ENCODE measurements at regions not wholly inside any gene's neighbourhood (a gene's known extent, or its start where the extent isn't known, plus 50 kb on each side); places are given as distances from the start of the nearest gene placed in this dataset.
A peak's percentile ranks its signal among the peaks of the same experiment; 100 is the strongest.

GRCh38 chr6:24997905-24998304, 62.1 kb upstream of the RIPOR2 start:
- Histone ChIP-seq H3K36me3 (ENCODE audit: control insufficient read depth, insufficient read depth, low read length) (no peaks in the 10 kb centered on the region), H3K27me3 (ENCODE audit: control insufficient read depth, insufficient read depth, low read length) (no peaks in the 10 kb centered on the region), H3K27ac (ENCODE audit: low read depth, low read length) (no peak overlapping the region), H3K9me3 (ENCODE audit: control insufficient read depth, insufficient read depth, low read length) (peaks cover under 1% of the 10 kb centered on the region), H3K4me1 (ENCODE audit: control insufficient read depth, insufficient read depth, low read length) (no peaks in the 10 kb centered on the region), H3K4me3 (ENCODE audit: low read depth, low read length) (no peak overlapping the region)
- no CpG with 5 or more reads among the region's 3 CpGs for WGBS (ENCODE audit: insufficient coverage)
- DNase-seq (ENCODE audit: low read depth in 4 of 6, low spot score in 6 of 6) = peak in 1 of 6 donors; percentile 41

- H3K4me3 ChIP-seq (ENCODE audit: low read depth, low read length) = no peak overlapping the region
- no peak for DNase-seq (ENCODE audit: low read depth in 4 of 6, low spot score in 6 of 6)
- H3K4me1 ChIP-seq (ENCODE audit: control insufficient read depth, insufficient read depth, low read length) = peaks cover 6% of the 10 kb centered on the region
- no peak overlapping the region for H3K27ac ChIP-seq (ENCODE audit: low read depth, low read length)
- H3K27me3 ChIP-seq (ENCODE audit: control insufficient read depth, insufficient read depth, low read length) = no peaks in the 10 kb centered on the region
- H3K9me3 ChIP-seq (ENCODE audit: control insufficient read depth, insufficient read depth, low read length) = no peaks in the 10 kb centered on the region
- WGBS (ENCODE audit: insufficient coverage) = 61% methylated on average over 6 of the region's 11 CpGs
- no peaks in the 10 kb centered on the region for H3K36me3 ChIP-seq (ENCODE audit: control insufficient read depth, insufficient read depth, low read length)
Observed at GRCh38 chr6:25002326-25003091, 66.7 kb upstream of the RIPOR2 start.

- 38% methylated on average over 2 of the region's 2 CpGs for WGBS (ENCODE audit: insufficient coverage)
- Histone ChIP-seq H3K36me3 (ENCODE audit: control insufficient read depth, insufficient read depth, low read length) (no peaks in the 10 kb centered on the region), H3K27ac (ENCODE audit: low read depth, low read length) (no peak overlapping the region), H3K4me1 (ENCODE audit: control insufficient read depth, insufficient read depth, low read length) (peaks cover 6% of the 10 kb centered on the region), H3K4me3 (ENCODE audit: low read depth, low read length) (no peak overlapping the region), H3K27me3 (ENCODE audit: control insufficient read depth, insufficient read depth, low read length) (no peaks in the 10 kb centered on the region), H3K9me3 (ENCODE audit: control insufficient read depth, insufficient read depth, low read length) (no peaks in the 10 kb centered on the region)
- peak in 1 of 6 donors; percentile 30 for DNase-seq (ENCODE audit: low read depth in 4 of 6, low spot score in 6 of 6)
Observed at GRCh38 chr6:25004357-25004756, 68.6 kb upstream of the RIPOR2 start.

- no peaks in the 10 kb centered on the region for H3K9me3 ChIP-seq (ENCODE audit: control insufficient read depth, insufficient read depth, low read length)
- DNase-seq (ENCODE audit: low read depth in 4 of 6, low spot score in 6 of 6) = no peak
- peaks cover 6% of the 10 kb centered on the region for H3K4me1 ChIP-seq (ENCODE audit: control insufficient read depth, insufficient read depth, low read length)
- no peaks in the 10 kb centered on the region for H3K27me3 ChIP-seq (ENCODE audit: control insufficient read depth, insufficient read depth, low read length)
- 86% methylated on average over 3 of the region's 4 CpGs for WGBS (ENCODE audit: insufficient coverage)
- H3K27ac ChIP-seq (ENCODE audit: low read depth, low read length) = no peak overlapping the region
- H3K4me3 ChIP-seq (ENCODE audit: low read depth, low read length) = no peak overlapping the region
- no peaks in the 10 kb centered on the region for H3K36me3 ChIP-seq (ENCODE audit: control insufficient read depth, insufficient read depth, low read length)
Observed at GRCh38 chr6:25005010-25005409, 69.2 kb upstream of the RIPOR2 start.

GRCh38 chr6:25006075-25006474, 70.3 kb upstream of the RIPOR2 start:
- Histone ChIP-seq H3K27ac (ENCODE audit: low read depth, low read length) (no peak overlapping the region), H3K4me3 (ENCODE audit: low read depth, low read length) (no peak overlapping the region), H3K9me3 (ENCODE audit: control insufficient read depth, insufficient read depth, low read length) (no peaks in the 10 kb centered on the region), H3K27me3 (ENCODE audit: control insufficient read depth, insufficient read depth, low read length) (no peaks in the 10 kb centered on the region), H3K4me1 (ENCODE audit: control insufficient read depth, insufficient read depth, low read length) (peaks cover 6% of the 10 kb centered on the region), H3K36me3 (ENCODE audit: control insufficient read depth, insufficient read depth, low read length) (no peaks in the 10 kb centered on the region)
- DNase-seq (ENCODE audit: low read depth in 4 of 6, low spot score in 6 of 6) = no peak
- WGBS (ENCODE audit: insufficient coverage) = no CpG with 5 or more reads among the region's 1 CpG

GRCh38 chr6:25006565-25007001, 70.8 kb upstream of the RIPOR2 start:
- no peak overlapping the region for H3K27ac ChIP-seq (ENCODE audit: low read depth, low read length)

GRCh38 chr6:25007269-25007699, 71.5 kb upstream of the RIPOR2 start:
- H3K9me3 ChIP-seq (ENCODE audit: control insufficient read depth, insufficient read depth, low read length) = no peaks in the 10 kb centered on the region
- H3K36me3 ChIP-seq (ENCODE audit: control insufficient read depth, insufficient read depth, low read length) = no peaks in the 10 kb centered on the region
- DNase-seq (ENCODE audit: low read depth in 4 of 6, low spot score in 6 of 6) = no peak
- no peaks in the 10 kb centered on the region for H3K27me3 ChIP-seq (ENCODE audit: control insufficient read depth, insufficient read depth, low read length)
- 92% methylated on average over 1 of the region's 3 CpGs for WGBS (ENCODE audit: insufficient coverage)
- H3K4me1 ChIP-seq (ENCODE audit: control insufficient read depth, insufficient read depth, low read length) = peaks cover 6% of the 10 kb centered on the region
- no peak overlapping the region for H3K27ac ChIP-seq (ENCODE audit: low read depth, low read length)
- H3K4me3 ChIP-seq (ENCODE audit: low read depth, low read length) = no peak overlapping the region

More at GRCh38 chr6:25006565-25007001, 70.8 kb upstream of the RIPOR2 start:
- H3K9me3 ChIP-seq (ENCODE audit: control insufficient read depth, insufficient read depth, low read length) = no peaks in the 10 kb centered on the region
- 33% methylated on average over 1 of the region's 3 CpGs for WGBS (ENCODE audit: insufficient coverage)
- peak in 3 of 6 donors; percentile 32 to 91 (median 61) for DNase-seq (ENCODE audit: low read depth in 4 of 6, low spot score in 6 of 6)
- H3K4me3 ChIP-seq (ENCODE audit: low read depth, low read length) = no peak overlapping the region
- peaks cover 6% of the 10 kb centered on the region for H3K4me1 ChIP-seq (ENCODE audit: control insufficient read depth, insufficient read depth, low read length)
- no peaks in the 10 kb centered on the region for H3K36me3 ChIP-seq (ENCODE audit: control insufficient read depth, insufficient read depth, low read length)
- H3K27me3 ChIP-seq (ENCODE audit: control insufficient read depth, insufficient read depth, low read length) = no peaks in the 10 kb centered on the region

- no peak overlapping the region for H3K4me3 ChIP-seq (ENCODE audit: low read depth, low read length)
- no peaks in the 10 kb centered on the region for H3K9me3 ChIP-seq (ENCODE audit: control insufficient read depth, insufficient read depth, low read length)
- H3K4me1 ChIP-seq (ENCODE audit: control insufficient read depth, insufficient read depth, low read length) = peaks cover 6% of the 10 kb centered on the region
- no peaks in the 10 kb centered on the region for H3K27me3 ChIP-seq (ENCODE audit: control insufficient read depth, insufficient read depth, low read length)
- WGBS (ENCODE audit: insufficient coverage) = 92% methylated on average over 2 of the region's 4 CpGs
- no peak overlapping the region for H3K27ac ChIP-seq (ENCODE audit: low read depth, low read length)
- no peak for DNase-seq (ENCODE audit: low read depth in 4 of 6, low spot score in 6 of 6)
- H3K36me3 ChIP-seq (ENCODE audit: control insufficient read depth, insufficient read depth, low read length) = no peaks in the 10 kb centered on the region
Observed at GRCh38 chr6:25008707-25009392, 73.1 kb upstream of the RIPOR2 start.

- Histone ChIP-seq H3K27me3 (ENCODE audit: control insufficient read depth, insufficient read depth, low read length) (no peaks in the 10 kb centered on the region), H3K4me1 (ENCODE audit: control insufficient read depth, insufficient read depth, low read length) (peaks cover 6% of the 10 kb centered on the region), H3K4me3 (ENCODE audit: low read depth, low read length) (no peak overlapping the region), H3K27ac (ENCODE audit: low read depth, low read length) (no peak overlapping the region), H3K36me3 (ENCODE audit: control insufficient read depth, insufficient read depth, low read length) (no peaks in the 10 kb centered on the region), H3K9me3 (ENCODE audit: control insufficient read depth, insufficient read depth, low read length) (no peaks in the 10 kb centered on the region)
- 100% methylated on average over 1 of the region's 6 CpGs for WGBS (ENCODE audit: insufficient coverage)
- no peak for DNase-seq (ENCODE audit: low read depth in 4 of 6, low spot score in 6 of 6)
Observed at GRCh38 chr6:25009393-25009710, 73.6 kb upstream of the RIPOR2 start.

GRCh38 chr6:25010176-25010575, 74.4 kb upstream of the RIPOR2 start:
- Histone ChIP-seq H3K4me3 (ENCODE audit: low read depth, low read length) (no peak overlapping the region), H3K4me1 (ENCODE audit: control insufficient read depth, insufficient read depth, low read length) (peaks cover 6% of the 10 kb centered on the region), H3K27me3 (ENCODE audit: control insufficient read depth, insufficient read depth, low read length) (no peaks in the 10 kb centered on the region), H3K9me3 (ENCODE audit: control insufficient read depth, insufficient read depth, low read length) (no peaks in the 10 kb centered on the region), H3K36me3 (ENCODE audit: control insufficient read depth, insufficient read depth, low read length) (no peaks in the 10 kb centered on the region), H3K27ac (ENCODE audit: low read depth, low read length) (no peak overlapping the region)
- 82% methylated on average over 6 of the region's 6 CpGs for WGBS (ENCODE audit: insufficient coverage)
- no peak for DNase-seq (ENCODE audit: low read depth in 4 of 6, low spot score in 6 of 6)
